Left cardiac atrium (tissue), 4 donors: ENCODE measurements at regions not wholly inside any gene's neighbourhood (a gene's known extent, or its start where the extent isn't known, plus 50 kb on each side); places are given as distances from the start of the nearest gene placed in this dataset.

Experiments
- ATAC-seq, 2 donors: fragments of 200-7000 bp; cut with Tn5 transposase; one replicate each; pipeline ENCODE4 v1.9.1; 2020; ENCODE audit warnings: mild to moderate bottlenecking in 2 of 2, moderate library complexity in 2 of 2
- DNase-seq: peaks from one replicate; pipeline ENCODE4 v3.0.0-alpha.2; 2020
- intact Hi-C, 2 donors: fragments of 100-400 bp; cut with DNase I; formaldehyde crosslinking; loops; one replicate each; pipeline versions ENCODE4 v1.14.1 to v1.15.1; 2022 to 2023
- donor health status: DM: no; HTN: yes; CAD: no.
- donor health status: DM: no; HTN: yes; CAD: no; lungs with severe emphysema.
- donor health status: DM: yes; HTN: yes; CAD: no.
- donor health status: Dilated cardiomyopathy.

DNA sequence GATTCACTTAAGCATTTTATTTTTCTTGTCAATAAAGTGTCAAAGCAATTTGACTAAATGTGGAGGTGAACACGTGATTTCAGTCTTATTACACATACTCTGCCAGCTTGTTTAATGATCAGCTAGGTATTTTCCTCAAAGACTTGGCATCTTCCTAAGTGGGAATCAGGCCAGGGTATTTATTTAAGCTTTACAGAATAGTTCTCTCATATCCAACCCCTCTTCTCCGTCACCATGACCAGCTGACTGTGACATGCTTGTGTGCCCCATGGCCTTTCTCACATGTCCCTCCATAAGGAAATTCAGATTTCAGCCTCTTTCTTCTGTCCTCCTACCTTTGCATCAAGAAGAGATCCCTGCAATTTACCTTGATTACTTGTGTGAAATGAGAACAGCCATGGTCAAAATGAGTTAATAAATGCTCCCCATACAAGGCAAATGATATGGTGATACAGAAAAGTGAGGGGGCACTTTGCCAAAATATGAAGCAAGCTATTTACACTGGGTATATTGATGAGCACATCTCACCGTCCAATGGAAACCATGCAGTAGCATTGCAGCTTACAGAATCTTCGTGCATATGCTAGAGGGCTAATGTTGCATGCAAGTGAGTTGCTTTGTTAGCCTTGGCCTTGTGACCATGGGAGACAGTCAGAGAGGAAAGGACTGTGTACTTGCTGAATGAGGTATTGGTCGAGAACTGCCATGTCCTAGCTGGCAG lies 202.2 kb downstream of the RNF152 start:
- DNase-seq = no peak
- ATAC-seq = no peak
- intact Hi-C loops = no loop called here

DNA sequence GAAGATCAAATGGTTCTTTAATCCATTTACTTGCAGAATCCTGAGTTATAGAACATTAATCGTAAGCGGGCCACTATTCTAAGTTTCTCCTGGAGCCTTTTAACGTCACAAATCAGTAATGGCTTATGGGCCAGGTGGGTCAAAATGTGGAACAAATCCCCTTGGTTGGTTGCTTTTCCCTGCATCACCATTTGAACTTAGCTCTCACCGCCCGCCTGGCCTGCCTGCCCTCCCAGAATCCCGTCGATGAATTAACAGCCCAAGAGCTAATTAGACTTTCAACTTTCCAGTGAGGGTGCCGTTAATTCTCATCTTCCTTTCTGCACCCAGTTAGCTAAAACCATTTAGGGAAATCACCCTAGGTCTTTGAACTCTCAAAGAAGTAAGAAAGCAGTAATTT lies 205.5 kb downstream of the RNF152 start:
- intact Hi-C loops = no loop called here
- DNase-seq (no peak), ATAC-seq (no peak)

DNA sequence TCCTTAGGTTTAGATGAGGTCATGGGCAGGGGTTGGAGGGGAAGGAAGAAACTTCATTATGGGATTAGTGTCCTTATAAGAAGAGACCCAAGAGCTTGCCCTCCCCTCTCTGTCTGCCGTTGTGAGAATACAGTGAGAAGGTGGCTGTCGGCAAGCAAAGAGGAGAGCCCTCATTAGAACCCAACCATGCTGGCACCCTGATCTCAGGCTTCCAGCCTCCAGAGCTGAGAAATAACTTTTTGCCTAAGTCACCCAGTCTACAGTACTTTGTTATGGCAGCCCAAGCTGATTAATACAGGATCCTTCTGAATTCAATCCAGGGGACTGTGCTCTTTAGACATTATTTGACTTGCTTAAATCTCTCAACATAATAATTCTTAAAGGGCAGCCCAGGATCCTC lies 209.0 kb downstream of the RNF152 start:
- DNase-seq = no peak
- no peak for ATAC-seq
- intact Hi-C loops = no loop called here

DNA sequence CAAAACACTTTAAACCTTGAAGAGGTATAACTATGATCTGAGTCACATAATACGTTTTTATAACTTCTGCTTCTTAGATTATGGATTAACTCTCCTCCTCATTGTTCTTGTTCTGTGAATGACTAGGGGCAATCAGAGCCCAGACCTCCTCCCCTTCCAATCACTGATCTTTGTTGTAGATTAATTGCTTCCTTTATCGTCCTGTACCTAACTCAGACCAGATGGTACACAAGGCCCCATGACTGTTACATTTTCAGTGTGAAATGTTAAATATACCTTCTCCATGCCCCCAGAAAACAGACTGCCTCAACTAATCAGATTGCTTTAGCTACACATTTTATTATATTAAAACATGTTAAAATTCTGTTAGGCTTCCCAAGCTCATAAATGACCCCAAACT lies 211.7 kb downstream of the RNF152 start:
- ATAC-seq (no peak), DNase-seq (no peak)
- intact Hi-C loops = no loop called here

DNA sequence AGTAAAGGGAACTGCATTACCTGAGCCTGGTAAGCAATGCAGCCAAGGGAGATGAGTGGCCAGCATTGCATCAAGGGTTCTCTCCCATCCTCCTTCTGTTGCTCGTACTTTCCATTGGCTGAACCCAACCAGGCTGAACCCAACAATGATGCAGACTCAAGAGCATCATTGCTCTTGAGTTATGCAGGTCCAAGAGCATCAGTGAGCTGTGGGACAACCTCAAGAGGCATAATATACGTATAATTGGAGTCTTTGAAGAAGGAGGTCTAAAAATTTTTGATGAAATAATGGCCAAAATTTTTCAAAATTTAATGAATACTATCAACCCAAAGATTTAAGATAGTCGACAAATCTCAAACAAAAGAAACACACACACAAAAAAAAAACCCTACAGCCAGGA lies 213.0 kb downstream of the RNF152 start:
- intact Hi-C loops = no loop called here
- DNase-seq (no peak), ATAC-seq (no peak)

DNA sequence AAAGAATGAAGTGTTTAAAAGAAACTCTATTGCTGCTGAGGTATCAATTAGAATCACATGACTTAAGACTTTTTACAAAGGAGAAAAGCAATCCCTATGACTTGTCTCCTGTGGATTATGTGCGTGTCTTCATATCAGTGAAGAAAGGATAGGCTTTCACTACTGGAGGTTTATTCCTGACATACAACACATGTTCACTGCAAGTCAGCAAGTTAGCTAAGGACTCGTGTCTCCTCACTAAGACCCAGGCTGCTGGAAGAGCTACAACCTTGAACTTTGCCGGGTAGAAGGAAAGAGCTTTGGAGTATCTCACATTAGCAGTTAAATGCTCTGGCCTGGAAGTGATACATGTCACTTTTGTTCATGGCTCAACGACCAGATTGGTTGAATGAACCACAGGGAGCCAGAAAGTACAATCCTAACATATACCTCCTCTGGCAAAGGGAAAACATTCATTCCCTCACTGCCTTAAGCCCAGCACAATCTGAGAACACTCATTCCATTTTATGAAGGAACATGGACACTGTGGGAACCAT lies 215.3 kb downstream of the RNF152 start:
- intact Hi-C loops = no loop called here
- DNase-seq = no peak
- ATAC-seq = no peak

DNA sequence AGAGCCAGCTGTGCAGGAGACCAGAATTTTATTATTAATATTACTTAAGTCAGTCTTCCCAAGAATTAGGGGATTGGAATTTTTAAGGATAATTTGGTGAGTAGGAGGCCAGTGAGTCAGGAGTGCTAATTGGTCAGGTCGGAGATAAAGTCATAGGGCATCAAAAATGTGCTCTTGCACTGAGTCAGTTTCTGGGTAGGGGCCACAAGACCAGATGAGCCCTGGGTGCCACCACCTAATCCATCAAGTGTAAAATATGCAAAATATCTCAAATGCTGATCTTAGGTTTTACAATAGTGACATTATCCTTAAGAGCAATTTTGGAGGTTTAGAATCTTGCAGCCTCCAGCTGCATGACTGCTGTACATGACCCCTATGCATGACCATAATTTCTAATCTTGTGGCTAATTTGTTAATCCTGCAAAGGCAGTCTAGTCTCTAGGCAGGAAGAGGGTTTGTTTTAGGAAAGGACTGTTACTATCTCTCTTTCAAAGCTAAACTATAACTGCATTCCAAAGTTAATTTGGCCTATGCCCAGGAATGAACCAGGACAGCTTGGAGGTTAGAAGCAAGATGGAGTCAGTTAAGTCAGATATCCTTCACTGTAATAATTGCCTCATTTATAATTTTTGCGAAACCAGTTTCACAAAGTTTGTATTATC lies 215.9 kb downstream of the RNF152 start:
- intact Hi-C loops = no loop called here
- no peak for DNase-seq
- no peak for ATAC-seq

DNA sequence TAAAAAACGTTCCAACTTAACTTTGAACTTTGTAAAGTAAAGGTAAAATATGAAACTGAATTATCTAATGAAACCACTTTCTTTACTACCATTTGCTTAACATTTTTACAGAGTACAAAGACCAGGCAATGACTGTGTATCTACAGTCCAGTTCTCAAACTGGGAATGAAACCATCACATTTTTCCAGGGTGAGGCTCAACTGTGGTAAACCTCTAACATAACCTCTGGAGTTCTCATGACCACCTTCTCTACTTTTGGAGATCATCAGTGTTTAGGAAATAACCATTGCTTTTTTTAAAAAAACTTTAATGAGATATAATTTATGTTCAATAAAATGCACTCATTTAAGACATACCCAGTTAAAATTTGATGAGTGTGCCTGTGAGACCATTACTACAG lies 223.5 kb downstream of the RNF152 start:
- intact Hi-C loops = no loop called here
- no peak for ATAC-seq

DNA sequence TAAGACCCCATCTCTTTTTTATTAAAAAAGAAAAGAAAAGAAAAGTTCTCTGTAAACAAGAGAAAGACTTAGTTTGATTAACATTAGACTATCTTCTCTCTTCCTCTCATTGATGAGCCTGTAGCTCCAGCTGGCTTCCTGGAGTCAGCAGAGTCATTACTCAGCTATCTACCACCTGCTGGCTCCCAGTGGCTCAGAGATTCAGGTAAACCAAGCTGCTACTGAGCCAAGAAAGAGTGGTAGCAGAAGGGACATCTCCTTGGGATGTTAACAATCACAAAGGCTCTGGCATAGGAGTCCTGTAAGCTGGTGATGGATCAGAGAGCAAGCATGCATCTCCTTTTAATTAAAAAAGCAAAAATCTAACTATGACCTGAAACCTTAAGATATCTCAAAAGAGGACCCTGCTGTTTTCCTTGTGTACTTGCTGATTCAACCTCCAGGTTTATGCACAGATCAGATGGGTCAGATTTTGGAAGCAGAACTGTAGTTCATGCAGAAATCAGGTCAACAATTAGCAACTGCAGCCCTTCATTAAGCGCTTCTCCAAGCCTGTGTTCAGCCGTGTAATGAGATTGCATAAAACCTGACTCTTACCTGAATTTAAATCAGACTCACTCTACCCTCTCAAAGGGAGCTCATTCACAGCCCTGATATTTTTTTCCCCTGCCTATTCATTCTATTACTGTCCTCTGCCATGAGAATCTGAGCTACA lies 225.8 kb downstream of the RNF152 start:
- intact Hi-C loops = no loop called here
- ATAC-seq = no peak
- DNase-seq = no peak

More for the DNA sequence above, 223.5 kb downstream of the RNF152 start:
- no peak for DNase-seq

DNA sequence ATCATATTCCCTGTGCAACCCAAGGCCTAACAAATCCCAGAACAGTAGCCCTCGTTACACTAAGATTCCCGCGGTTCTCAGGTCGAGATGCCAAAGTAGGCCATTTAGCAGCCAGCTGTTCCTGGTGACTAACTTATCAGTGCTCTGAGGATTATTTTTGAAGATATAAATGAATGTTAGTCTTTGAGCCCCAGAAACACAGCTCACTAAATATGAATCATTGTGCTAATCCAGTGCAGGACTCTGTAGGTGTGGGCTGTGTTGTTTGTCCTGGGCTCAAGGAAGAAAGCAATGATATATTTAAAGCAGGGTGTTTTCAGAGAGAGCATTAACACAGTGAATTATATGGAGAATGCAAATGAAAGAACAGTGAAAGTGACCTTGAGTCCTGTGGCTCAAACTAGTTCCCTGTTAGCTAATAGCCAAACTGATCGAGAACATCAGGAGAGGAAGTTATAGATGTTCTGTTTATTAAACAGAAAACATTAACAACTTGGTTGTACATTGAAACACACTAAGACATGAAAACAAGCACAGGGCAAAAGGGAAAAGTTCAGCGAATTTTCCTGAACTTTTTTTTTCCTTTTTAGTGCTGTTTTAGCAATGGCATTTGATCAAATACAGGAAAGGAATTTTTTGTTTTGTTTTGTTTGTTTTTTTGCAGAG lies 228.3 kb downstream of the RNF152 start:
- ATAC-seq (no peak), DNase-seq (no peak)
- intact Hi-C loops = no loop called here

DNA sequence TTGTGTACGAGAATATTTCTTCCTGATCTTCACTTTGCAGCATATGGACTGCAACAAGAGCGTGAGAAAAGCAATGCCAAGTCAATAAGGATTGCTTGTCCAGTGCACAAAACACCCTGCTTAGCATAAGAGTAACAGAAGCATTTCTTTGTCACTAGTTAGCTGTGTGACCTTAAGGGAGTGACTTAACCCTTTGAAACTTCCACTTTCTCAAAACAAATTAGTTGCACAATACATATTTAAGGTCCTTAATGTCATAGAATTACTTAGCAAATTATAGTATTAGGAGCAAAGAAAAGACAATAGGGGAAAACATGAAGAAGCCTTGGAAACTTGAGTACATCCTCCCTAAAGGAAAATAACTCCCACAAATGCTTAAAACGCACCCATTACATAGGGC lies 230.1 kb downstream of the RNF152 start:
- intact Hi-C loops = no loop called here
- ATAC-seq = no peak
- DNase-seq = no peak

DNA sequence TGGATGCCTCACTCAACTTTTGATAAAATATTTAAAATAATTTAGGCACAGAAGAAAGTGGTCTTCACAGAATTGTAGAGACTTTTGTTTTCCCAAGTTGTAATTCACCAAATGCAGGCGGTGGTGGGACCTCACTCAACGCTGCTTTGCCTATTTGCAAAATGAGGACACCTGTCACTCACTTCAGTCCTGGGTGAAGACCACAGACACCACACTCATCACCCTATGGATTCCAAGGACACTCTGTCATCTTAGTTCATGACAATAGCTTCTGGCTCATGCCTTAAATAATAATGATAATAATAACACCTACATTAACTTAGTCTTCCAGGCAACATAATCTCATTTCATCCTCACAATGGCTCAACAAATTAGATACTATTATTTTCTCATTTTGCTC lies 234.4 kb downstream of the RNF152 start:
- ATAC-seq (no peak), DNase-seq (no peak)
- intact Hi-C loops = loop anchor here in 1 of 2 donors (10.0 kb wide), 1 partner anchor 66 kb away; no protein-coding TSS in a partner anchor

DNA sequence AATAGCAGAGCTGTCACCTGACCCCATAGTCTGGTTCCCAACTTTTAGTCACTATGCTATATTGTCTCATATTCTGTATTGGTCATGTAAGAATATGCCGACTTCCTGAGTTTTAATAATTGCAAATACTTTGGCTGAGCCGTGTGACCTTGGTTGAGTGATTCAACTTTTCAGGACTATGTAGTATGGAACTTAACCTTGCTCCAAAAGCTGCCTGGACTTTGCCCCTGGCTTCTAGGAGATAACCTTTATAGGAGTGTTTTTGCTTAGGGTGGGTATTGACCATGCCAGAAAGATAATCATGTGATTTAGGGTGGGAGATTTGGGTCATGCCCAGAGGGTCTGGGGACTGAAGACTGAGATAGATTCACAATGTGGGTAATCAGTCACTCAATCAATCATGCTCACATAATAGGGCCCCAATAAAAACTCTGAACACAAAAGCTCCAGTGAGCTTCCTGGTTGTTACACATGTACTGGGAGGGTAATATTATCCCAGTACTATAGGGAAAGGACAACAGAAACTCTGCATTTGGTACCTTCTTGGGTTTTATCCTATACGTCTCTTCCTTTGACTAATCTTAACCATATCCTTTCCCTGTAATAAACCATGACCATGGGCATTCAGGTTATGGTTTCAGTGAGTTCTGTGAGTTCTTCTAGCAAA lies 235.6 kb downstream of the RNF152 start:
- ATAC-seq (no peak), DNase-seq (no peak)
- intact Hi-C loops = loop anchor here in 1 of 2 donors (10.0 kb wide), 1 partner anchor 68 kb away; no protein-coding TSS in a partner anchor

DNA sequence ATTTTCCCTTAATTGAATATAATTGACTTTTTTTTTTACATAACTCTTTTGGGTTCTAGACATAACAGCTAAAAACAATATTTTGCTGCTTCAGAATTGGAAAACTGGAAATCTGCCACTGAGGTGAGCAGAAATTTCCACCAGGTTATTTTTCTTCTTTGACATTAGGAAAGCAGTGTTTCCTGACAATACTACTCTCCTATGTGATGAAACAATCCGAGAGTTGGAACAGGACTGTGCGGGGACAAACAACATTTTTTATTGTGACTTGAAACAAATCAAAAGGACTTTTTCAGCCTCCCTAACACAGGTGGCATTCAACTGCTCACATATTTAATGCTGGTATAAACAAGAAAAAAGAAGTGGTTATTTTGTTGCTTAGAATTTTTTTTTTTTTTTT lies 237.2 kb downstream of the RNF152 start:
- ATAC-seq = no peak
- DNase-seq = no peak
- intact Hi-C loops = loop anchor here in 1 of 2 donors (10.0 kb wide), 1 partner anchor 69 kb away; no protein-coding TSS in a partner anchor

DNA sequence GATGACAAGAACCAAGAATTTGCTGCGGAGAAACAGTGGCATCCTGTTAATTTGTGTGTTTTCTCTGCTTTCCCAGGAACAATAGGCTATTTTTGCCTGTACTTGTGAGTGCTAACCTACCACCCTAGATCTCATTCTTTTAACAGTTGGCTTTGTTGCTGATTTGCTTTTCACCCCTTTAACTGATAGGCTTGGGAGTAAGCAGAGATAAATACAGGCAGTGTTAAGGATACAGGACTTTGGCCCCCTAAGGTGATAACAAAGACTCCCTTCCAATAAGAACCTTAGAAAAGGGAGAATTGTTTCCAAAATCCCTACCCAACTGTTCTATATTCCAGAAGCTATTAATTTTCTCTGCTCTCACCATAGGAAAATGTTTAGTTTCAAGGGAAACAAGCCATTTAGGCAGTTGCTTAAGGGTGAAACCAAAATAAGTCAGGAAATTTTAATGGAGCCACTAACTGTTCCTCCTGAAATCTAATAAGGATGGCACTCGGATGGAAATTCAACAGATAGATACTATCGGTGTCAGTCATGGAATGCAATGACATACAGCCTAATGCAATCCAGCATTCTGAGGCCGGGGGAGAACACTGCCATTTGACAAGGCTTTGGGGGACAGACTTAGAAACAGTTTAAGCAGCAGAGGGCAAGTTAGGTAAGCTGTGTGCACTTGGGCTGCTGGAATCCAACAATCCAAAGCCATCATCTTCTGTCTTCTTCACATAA lies 238.8 kb downstream of the RNF152 start:
- ATAC-seq = no peak
- intact Hi-C loops = loop anchor here in 1 of 2 donors (10.0 kb wide), 1 partner anchor 71 kb away; no protein-coding TSS in a partner anchor

DNA sequence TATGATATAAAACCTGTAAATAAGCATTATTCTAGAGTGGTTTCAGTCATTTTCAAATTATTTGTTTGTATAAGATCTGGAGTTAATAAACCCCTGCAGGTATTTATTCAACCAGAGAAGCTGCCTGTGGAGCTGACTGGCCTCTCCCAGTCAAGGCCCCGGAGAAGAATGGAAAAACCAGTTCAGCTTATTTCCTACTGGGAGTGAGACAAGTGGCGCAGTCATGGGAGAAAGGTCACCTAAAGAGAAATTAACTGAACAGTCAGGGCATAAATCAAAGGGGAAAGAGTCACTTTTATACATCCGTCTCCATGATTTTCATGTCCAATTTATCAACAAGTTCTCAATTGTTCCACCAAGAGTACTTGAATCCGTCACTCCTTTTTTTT lies 240.9 kb downstream of the RNF152 start:
- ATAC-seq (no peak), DNase-seq (no peak)
- intact Hi-C loops = loop anchor here in 1 of 2 donors (10.0 kb wide), 1 partner anchor 73 kb away; no protein-coding TSS in a partner anchor

More for the DNA sequence above, 238.8 kb downstream of the RNF152 start:
- DNase-seq = no peak

DNA sequence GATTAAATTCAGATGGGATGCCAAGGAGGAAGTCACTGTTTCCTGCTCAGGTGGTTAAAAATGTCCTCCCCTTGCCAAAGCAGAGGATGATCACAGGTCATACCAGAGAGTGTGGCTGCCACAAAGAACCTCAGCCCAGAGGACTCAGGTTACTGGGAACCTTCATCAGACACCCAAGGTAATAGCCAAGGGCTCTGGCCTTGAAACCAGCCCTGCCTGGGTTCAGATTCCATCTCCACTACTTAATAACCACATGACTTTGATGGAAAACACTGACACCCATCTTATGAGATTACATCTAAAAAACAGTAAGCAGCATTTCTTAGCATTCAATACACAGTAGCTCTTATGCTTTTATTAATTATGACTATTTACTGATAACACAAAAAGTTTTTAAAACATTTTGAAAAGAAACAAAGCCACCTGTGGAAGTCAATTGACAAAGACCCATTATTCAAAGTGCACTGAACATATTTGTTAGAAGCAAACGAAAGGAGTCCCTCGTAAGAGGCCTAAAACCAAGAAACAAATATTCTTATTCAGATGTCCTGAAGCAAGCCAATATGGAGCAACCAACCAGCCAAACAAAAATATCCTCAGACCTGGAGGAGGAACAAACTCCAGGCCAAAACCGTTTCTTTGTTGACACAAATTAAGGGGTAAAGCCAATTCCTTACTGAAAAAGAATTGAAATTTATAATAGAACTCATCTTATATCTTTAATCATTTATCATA lies 241.5 kb downstream of the RNF152 start:
- intact Hi-C loops = loop anchor here in 1 of 2 donors (10.0 kb wide), 1 partner anchor 73 kb away; no protein-coding TSS in a partner anchor
- ATAC-seq (no peak), DNase-seq (no peak)
